GM19240 (cell line): ENCODE measurements at regions not wholly inside any gene's neighbourhood (a gene's known extent, or its start where the extent isn't known, plus 50 kb on each side); places are given as distances from the start of the nearest gene placed in this dataset.

Experiments
- DNase-seq: peaks from one replicate; pipeline ENCODE4 v3.0.0; 2011; ENCODE audit warnings: low spot score; ENCODE audit not compliant: insufficient read length

- DNase-seq: no peak
Measured at GRCh38 chr1:4366091-4366490, 288.3 kb upstream of the AJAP1 start.

GRCh38 chr1:4367230-4367777 lies 287.1 kb upstream of the AJAP1 start:
- DNase-seq: no peak

GRCh38 chr1:4369335-4369734 lies 285.1 kb upstream of the AJAP1 start:
- no peak for DNase-seq

- no peak for DNase-seq
Measured at GRCh38 chr1:4371849-4372248, 282.6 kb upstream of the AJAP1 start.

- DNase-seq: no peak
Measured at GRCh38 chr1:4375812-4376211, 278.6 kb upstream of the AJAP1 start.

GRCh38 chr1:4379451-4380175 lies 274.8 kb upstream of the AJAP1 start:
- no peak for DNase-seq

GRCh38 chr1:4380564-4381168 lies 273.7 kb upstream of the AJAP1 start:
- no peak for DNase-seq

GRCh38 chr1:4393191-4393590 lies 261.2 kb upstream of the AJAP1 start:
- DNase-seq: no peak

GRCh38 chr1:4394366-4394765 lies 260.0 kb upstream of the AJAP1 start:
- DNase-seq: no peak

- DNase-seq: no peak
Measured at GRCh38 chr1:4395158-4395557, 259.3 kb upstream of the AJAP1 start.

GRCh38 chr1:4395676-4396075 lies 258.7 kb upstream of the AJAP1 start:
- DNase-seq: no peak

- DNase-seq: no peak
Measured at GRCh38 chr1:4396551-4396950, 257.9 kb upstream of the AJAP1 start.

GRCh38 chr1:4397196-4397595 lies 257.2 kb upstream of the AJAP1 start:
- DNase-seq: no peak

GRCh38 chr1:4402032-4402431 lies 252.4 kb upstream of the AJAP1 start:
- DNase-seq: no peak

- no peak for DNase-seq
Measured at GRCh38 chr1:4404854-4405590, 249.4 kb upstream of the AJAP1 start.

GRCh38 chr1:4407851-4408250 lies 246.6 kb upstream of the AJAP1 start:
- no peak for DNase-seq

GRCh38 chr1:4408380-4408779 lies 246.0 kb upstream of the AJAP1 start:
- no peak for DNase-seq

- DNase-seq: no peak
Measured at GRCh38 chr1:4411862-4412261, 242.5 kb upstream of the AJAP1 start.

GRCh38 chr1:4415476-4415875 lies 238.9 kb upstream of the AJAP1 start:
- DNase-seq: no peak

- DNase-seq: no peak
Measured at GRCh38 chr1:4416189-4416588, 238.2 kb upstream of the AJAP1 start.

- DNase-seq: no peak
Measured at GRCh38 chr1:4418021-4418420, 236.4 kb upstream of the AJAP1 start.

- no peak for DNase-seq
Measured at GRCh38 chr1:4421986-4422385, 232.4 kb upstream of the AJAP1 start.
